ENCODE measurements at regions not wholly inside any gene's neighbourhood (a gene's known extent, or its start where the extent isn't known, plus 50 kb on each side); places are given as distances from the start of the nearest gene placed in this dataset.

- no peak overlapping the region for H3K4me2 ChIP-seq
- H3K36me3 Mint-ChIP-seq (ENCODE audit: low read depth): peaks cover 9% of the 10 kb centered on the region; the same call in 2 of the 3 replicates
- no peak overlapping the region for H3K4me3 ChIP-seq
- H3K9me2 ChIP-seq (ENCODE audit: insufficient read depth): no peaks in the 10 kb centered on the region
- H3K36me3 ChIP-seq (ENCODE audit: insufficient read depth): no peaks in the 10 kb centered on the region
- no peaks in the 10 kb centered on the region for H3K79me2 ChIP-seq (replicated peaks; ENCODE audit: insufficient read depth)
- H3K4me3 Mint-ChIP-seq: no peak overlapping the region
- no peaks in the 10 kb centered on the region for H3K27me3 ChIP-seq (ENCODE audit: insufficient read depth)
- peaks cover 79% of the 10 kb centered on the region for H3K9me3 Mint-ChIP-seq
- no peak overlapping the region for H3K27ac Mint-ChIP-seq
- ATAC-seq (no peak), DNase-seq (ENCODE audit: low spot score) (no peak)
- H4K20me1 ChIP-seq (replicated peaks; ENCODE audit: insufficient read depth): no peaks in the 10 kb centered on the region
- H3F3A ChIP-seq (replicated peaks; ENCODE audit: low read depth): no peaks in the 10 kb centered on the region
- peaks cover 30% of the 10 kb centered on the region for H3K4me1 Mint-ChIP-seq
- H2AFZ ChIP-seq: no peak overlapping the region
- H3K27ac ChIP-seq (ENCODE audit: low read depth): no peak overlapping the region
- peaks cover 20% of the 10 kb centered on the region; the same call in 1 of the 2 replicates for H3K4me1 ChIP-seq (ENCODE audit: insufficient read depth)
- H3K27me3 Mint-ChIP-seq (ENCODE audit: insufficient read depth, low read depth, poor library complexity): no peaks in the 10 kb centered on the region
- TF ChIP-seq EZH2phosphoT487 (IDR thresholded peaks at IDR 0.05; ENCODE audit: unreplicated experiment): no peak
Observed at GRCh38 chr10:85148693-85149640, 820.6 kb downstream of the CCSER2 start.

DNA sequence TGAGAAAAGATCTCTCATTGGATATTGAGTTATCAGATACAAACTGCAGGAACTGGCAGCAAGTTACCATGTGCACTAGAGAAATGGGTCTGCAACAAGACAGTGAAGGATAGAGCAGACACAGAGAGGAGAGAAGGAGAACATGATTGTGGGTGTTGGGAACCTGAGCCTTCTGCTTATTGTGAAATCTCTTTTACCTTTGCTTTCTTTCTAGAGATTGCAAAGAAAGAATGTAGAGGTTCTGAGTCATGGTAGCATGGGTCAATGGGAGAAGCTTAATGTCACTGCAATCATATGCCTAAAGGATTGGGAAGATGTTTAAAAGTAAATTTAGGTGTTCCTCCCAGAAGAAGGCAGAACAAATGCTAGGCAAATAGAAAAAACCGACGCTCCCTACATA, 821.4 kb downstream of the CCSER2 start:
- Histone ChIP-seq H2AFZ (no peak overlapping the region), H3K36me3 (ENCODE audit: insufficient read depth) (no peaks in the 10 kb centered on the region), H3K4me3 (no peak overlapping the region), H3F3A (replicated peaks; ENCODE audit: low read depth) (no peaks in the 10 kb centered on the region), H4K20me1 (replicated peaks; ENCODE audit: insufficient read depth) (no peaks in the 10 kb centered on the region), H3K27me3 (ENCODE audit: insufficient read depth) (no peaks in the 10 kb centered on the region), H3K4me2 (no peak overlapping the region), H3K79me2 (replicated peaks; ENCODE audit: insufficient read depth) (no peaks in the 10 kb centered on the region), H3K9me2 (ENCODE audit: insufficient read depth) (no peaks in the 10 kb centered on the region), H3K4me1 (ENCODE audit: insufficient read depth) (peaks cover 20% of the 10 kb centered on the region; the same call in 1 of the 2 replicates), H3K27ac (ENCODE audit: low read depth) (no peak overlapping the region)
- 0 out of 3 replicates have a peak, but pooled peaks cover 3% of the 10 kb centered on the region for H3K36me3 Mint-ChIP-seq (ENCODE audit: low read depth)
- H3K27me3 Mint-ChIP-seq (ENCODE audit: insufficient read depth, low read depth, poor library complexity): no peaks in the 10 kb centered on the region
- ATAC-seq (no peak), DNase-seq (ENCODE audit: low spot score) (no peak)
- no peak overlapping the region for H3K4me3 Mint-ChIP-seq
- peaks cover 30% of the 10 kb centered on the region for H3K4me1 Mint-ChIP-seq
- peaks cover 75% of the 10 kb centered on the region for H3K9me3 Mint-ChIP-seq
- no peak overlapping the region for H3K27ac Mint-ChIP-seq
- TF ChIP-seq ZNF462 (CRISPR knock-in tag; IDR thresholded peaks at IDR 0.05): no peak
- no peak for TF ChIP-seq JUNB (IDR thresholded peaks at IDR 0.05; ENCODE audit: unreplicated experiment)
- no peak for TF ChIP-seq ZNF114 (CRISPR knock-in tag; IDR thresholded peaks at IDR 0.05)
- no peak for TF ChIP-seq POLR2AphosphoS5 (IDR thresholded peaks at IDR 0.05; ENCODE audit: low read depth)
- no peak for TF ChIP-seq CREB1 (CRISPR knock-in tag; IDR thresholded peaks at IDR 0.05; ENCODE audit: low read depth)
- TF ChIP-seq ZNF331 (CRISPR knock-in tag; IDR thresholded peaks at IDR 0.05; ENCODE audit: low read depth): no peak
- no peak for TF ChIP-seq STAT1 (IDR thresholded peaks at IDR 0.05; ENCODE audit: unreplicated experiment)
- TF ChIP-seq, protein P1, sequence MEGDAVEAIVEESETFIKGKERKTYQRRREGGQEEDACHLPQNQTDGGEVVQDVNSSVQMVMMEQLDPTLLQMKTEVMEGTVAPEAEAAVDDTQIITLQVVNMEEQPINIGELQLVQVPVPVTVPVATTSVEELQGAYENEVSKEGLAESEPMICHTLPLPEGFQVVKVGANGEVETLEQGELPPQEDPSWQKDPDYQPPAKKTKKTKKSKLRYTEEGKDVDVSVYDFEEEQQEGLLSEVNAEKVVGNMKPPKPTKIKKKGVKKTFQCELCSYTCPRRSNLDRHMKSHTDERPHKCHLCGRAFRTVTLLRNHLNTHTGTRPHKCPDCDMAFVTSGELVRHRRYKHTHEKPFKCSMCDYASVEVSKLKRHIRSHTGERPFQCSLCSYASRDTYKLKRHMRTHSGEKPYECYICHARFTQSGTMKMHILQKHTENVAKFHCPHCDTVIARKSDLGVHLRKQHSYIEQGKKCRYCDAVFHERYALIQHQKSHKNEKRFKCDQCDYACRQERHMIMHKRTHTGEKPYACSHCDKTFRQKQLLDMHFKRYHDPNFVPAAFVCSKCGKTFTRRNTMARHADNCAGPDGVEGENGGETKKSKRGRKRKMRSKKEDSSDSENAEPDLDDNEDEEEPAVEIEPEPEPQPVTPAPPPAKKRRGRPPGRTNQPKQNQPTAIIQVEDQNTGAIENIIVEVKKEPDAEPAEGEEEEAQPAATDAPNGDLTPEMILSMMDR (conservative IDR thresholded peaks at IDR 0.05; ENCODE audit: low read depth in 2 of 2): no peak
- TF ChIP-seq EZH2 (IDR thresholded peaks at IDR 0.05; ENCODE audit: low read depth, unreplicated experiment): no peak
- no peak for TF ChIP-seq EZH2phosphoT487 (IDR thresholded peaks at IDR 0.05; ENCODE audit: unreplicated experiment)

All from GM23338 (cell line).